HCT116 (cell line): ENCODE measurements at regions not wholly inside any gene's neighbourhood (a gene's known extent, or its start where the extent isn't known, plus 50 kb on each side); places are given as distances from the start of the nearest gene placed in this dataset.

ENCODE experiments used
- ATAC-seq: fragments of 200-7000 bp; cut with Tn5 transposase; 2 replicates; pipeline ENCODE4 v1.9.1; 2020; ENCODE audit warnings: mild to moderate bottlenecking, moderate library complexity
- BruUV-seq: library from RNA; stranded (reverse); fragments of 400-500 nt; replicated peaks from 2 replicates; lab custom pipeline; 2021; lab: Mats Ljungman, UMichigan
- CTCF ChIA-PET: fragments of 300-600 bp; sonication (Branson Sonifier 250); formaldehyde crosslinking; loops from one replicate; lab custom pipeline; 2021; ENCODE audit warnings: antibody characterized with exemption; lab: Charles Lee
- POLR2A ChIA-PET: fragments of 300-600, 350-600 bp; sonication (Branson Sonifier 250); formaldehyde crosslinking; loops from one replicate; lab custom pipeline; 2021; ENCODE audit warnings: antibody characterized with exemption; lab: Charles Lee
- RAD21 ChIA-PET, 2 experiments: fragments of 300-600 bp; sonication (Branson Sonifier 250); formaldehyde crosslinking; loops; one replicate each; lab custom pipeline; 2023; ENCODE audit warnings: low total read pairs in 2 of 2; ENCODE audit not compliant: uncharacterized antibody in 2 of 2, unreplicated experiment in 2 of 2, low non-redundant PET in 1 of 2; lab: Charles Lee
- DNase-seq: peaks from one replicate; pipeline ENCODE4 v3.0.0-alpha.2; 2010; ENCODE audit warnings: low read depth, low spot score
- H2AFZ ChIP-seq: fragments of 200-600 bp; shearing (Covaris generic), sonication (generic); 2 replicates; pipeline ENCODE4 v1.6.1; 2017; ENCODE audit warnings: low read depth, mixed run types, mixed read lengths, antibody characterized with exemption, low read length; ENCODE audit not compliant: poor library complexity, severe bottlenecking
- H3K27ac ChIP-seq: 2 replicates; pipeline ENCODE4 v1.5.1; 2012; ENCODE audit warnings: low read depth, low read length
- H3K27me3 ChIP-seq: fragments of 200-600 bp; sonication (generic); 2 replicates; pipeline ENCODE4 v1.6.1; 2016; ENCODE audit warnings: mixed run types, low read length, mixed read lengths; ENCODE audit not compliant: insufficient read depth
- H3K36me3 ChIP-seq, 2 experiments: fragments of 200-500 bp in 1 of 2; fragments of 200-600 bp in 1 of 2; sonication (Bioruptor generic) in 1 of 2; sonication (generic) in 1 of 2; 2 replicates each; pipeline versions ENCODE4 v1.5.1 to v1.6.1; 2014 to 2016; ENCODE audit warnings: low read length in 2 of 2, inconsistent platforms in 1 of 2, mixed read lengths in 1 of 2, mixed run types in 1 of 2; ENCODE audit not compliant: insufficient read depth in 2 of 2, control insufficient read depth in 1 of 2
- H3K4me1 ChIP-seq, 2 experiments: fragments of 200-600 bp in 1 of 2; sonication (generic) in 1 of 2; 2 replicates each; pipeline versions ENCODE4 v1.5.1 to v1.6.1; 2012 to 2017; ENCODE audit warnings: low read length in 2 of 2, inconsistent platforms in 1 of 2, mild to moderate bottlenecking in 1 of 2, mixed read lengths in 1 of 2, mixed run types in 1 of 2, moderate library complexity in 1 of 2; ENCODE audit not compliant: insufficient read depth in 2 of 2, control insufficient read depth in 1 of 2
- H3K4me2 ChIP-seq: fragments of 200-600 bp; sonication (generic); 2 replicates; pipeline ENCODE4 v1.6.1; 2017; ENCODE audit warnings: mixed run types, low read length, mixed read lengths
- H3K4me3 ChIP-seq, 2 experiments: fragments of 200-600 bp in 1 of 2; sonication (generic) in 1 of 2; replicated peaks in 1 of 2; 2 replicates each; pipeline ENCODE4 v1.5.1; 2011 to 2016; ENCODE audit warnings: low read length in 2 of 2, control low read depth in 1 of 2, low read depth in 1 of 2, mild to moderate bottlenecking in 1 of 2, mixed read lengths in 1 of 2, mixed run types in 1 of 2
- H3K79me2 ChIP-seq: fragments of 200-600 bp; sonication (generic); 2 replicates; pipeline ENCODE4 v1.6.1; 2017; ENCODE audit warnings: mild to moderate bottlenecking, mixed run types, low read length, moderate library complexity, mixed read lengths; ENCODE audit not compliant: insufficient read depth
- H3K9ac ChIP-seq: fragments of 200-600 bp; sonication (generic); 2 replicates; pipeline ENCODE4 v1.6.1; 2016; ENCODE audit warnings: low read length, mixed read lengths
- H3K9me2 ChIP-seq: fragments of 200-600 bp; sonication (generic), shearing (Covaris generic); 2 replicates; pipeline ENCODE4 v1.6.1; 2017; ENCODE audit warnings: mixed run types, mild to moderate bottlenecking, moderate library complexity; ENCODE audit not compliant: insufficient read depth
- H3K9me3 ChIP-seq, 2 experiments: fragments of 200-500 bp in 1 of 2; fragments of 200-600 bp in 1 of 2; sonication (Bioruptor generic) in 1 of 2; sonication (generic) in 1 of 2; 2 replicates each; pipeline ENCODE4 v1.6.1; 2014 to 2017; ENCODE audit warnings: low read length in 2 of 2, mixed read lengths in 2 of 2, inconsistent platforms in 1 of 2, low read depth in 1 of 2, mild to moderate bottlenecking in 1 of 2, mixed run types in 1 of 2, moderate library complexity in 1 of 2; ENCODE audit not compliant: control insufficient read depth in 1 of 2, insufficient read depth in 1 of 2
- H4K20me1 ChIP-seq: fragments of 200-600 bp; sonication (generic), shearing (Covaris generic); 2 replicates; pipeline ENCODE4 v1.6.1; 2017; ENCODE audit warnings: mixed run types, mild to moderate bottlenecking, moderate library complexity; ENCODE audit not compliant: insufficient read depth
- CBX3 ChIP-seq: IDR thresholded peaks from 2 replicates; pipeline ENCODE4 v1.6.1; 2012; ENCODE audit warnings: low read depth
- CEBPB ChIP-seq: IDR thresholded peaks from 2 replicates; pipeline ENCODE4 v1.6.1; 2012; ENCODE audit warnings: low read depth
- EZH2 ChIP-seq: fragments of 200-600 bp; sonication (generic); IDR thresholded peaks from 2 replicates; pipeline ENCODE4 v1.6.1; 2017; ENCODE audit warnings: antibody characterized with exemption, mixed run types
- EZH2phosphoT487 ChIP-seq: fragments of 200-600 bp; IDR thresholded peaks from 2 replicates; pipeline ENCODE4 v1.6.1; 2018; ENCODE audit warnings: antibody characterized with exemption, borderline replicate concordance
- REST ChIP-seq: IDR thresholded peaks from 2 replicates; pipeline ENCODE4 v1.6.1; 2012; ENCODE audit warnings: low read depth
- SIN3A ChIP-seq: IDR thresholded peaks from 2 replicates; pipeline ENCODE4 v1.6.1; 2012; ENCODE audit warnings: low read depth
- SP1 ChIP-seq: IDR thresholded peaks from 2 replicates; pipeline ENCODE4 v1.6.1; 2012; ENCODE audit warnings: low read depth
- intact Hi-C: fragments of 100-400 bp; cut with micrococcal nuclease; formaldehyde crosslinking; loops from 2 replicates; pipeline ENCODE4 v1.10.0; 2022

GRCh38 chr2:39934851-39935250 lies 155.8 kb upstream of the THUMPD2 start:
- no peaks in the 10 kb centered on the region for H4K20me1 ChIP-seq
- H3K4me2 ChIP-seq: no peak overlapping the region
- no peak overlapping the region for H3K9ac ChIP-seq
- intact Hi-C loops: no loop called here
- no peaks in the 10 kb centered on the region for H3K79me2 ChIP-seq
- H3K4me3 ChIP-seq: no peak overlapping the region
- no peaks in the 10 kb centered on the region for H3K4me1 ChIP-seq
- H3K9me3 ChIP-seq: no peaks in the 10 kb centered on the region
- TF ChIP-seq CEBPB (no peak), CBX3 (no peak), EZH2 (no peak), REST (no peak), SP1 (no peak), EZH2phosphoT487 (no peak), SIN3A (no peak)
- TF ChIP-seq, all 23 proteins: peak for 0
- Histone ChIP-seq H3K27ac (no peak overlapping the region), H3K9me2 (no peaks in the 10 kb centered on the region), H3K36me3 (no peaks in the 10 kb centered on the region), H3K27me3 (no peaks in the 10 kb centered on the region), H2AFZ (no peak overlapping the region)
- ChIA-PET RAD21 (no interaction called here), CTCF (no interaction called here), POLR2A (no interaction called here)
- no peak for ATAC-seq
- no peak for DNase-seq
- BruUV-seq: no TSS peak

- ChIA-PET POLR2A (no interaction called here), RAD21 (no interaction called here), CTCF (no interaction called here)
- no peaks in the 10 kb centered on the region; the same call in 1 of the 2 replicates for H3K27me3 ChIP-seq
- H3K4me1 ChIP-seq: no peaks in the 10 kb centered on the region
- intact Hi-C loops: no loop called here
- no peaks in the 10 kb centered on the region for H4K20me1 ChIP-seq
- BruUV-seq: no TSS peak
- H3K4me3 ChIP-seq: no peak overlapping the region
- no peaks in the 10 kb centered on the region for H3K79me2 ChIP-seq
- no peaks in the 10 kb centered on the region for H3K36me3 ChIP-seq
- no peak for TF ChIP-seq EZH2
- no peak overlapping the region for H3K9ac ChIP-seq
- H3K9me2 ChIP-seq: no peaks in the 10 kb centered on the region
- ATAC-seq: no peak
- no peak for DNase-seq
- H3K27ac ChIP-seq: no peak overlapping the region
- H2AFZ ChIP-seq: no peak overlapping the region
- no peak overlapping the region for H3K4me2 ChIP-seq
- H3K9me3 ChIP-seq: no peaks in the 10 kb centered on the region
Measured at GRCh38 chr2:39933196-39933595, 154.1 kb upstream of the THUMPD2 start.
